HG02852 (cell line): ENCODE measurements at regions not wholly inside any gene's neighbourhood (a gene's known extent, or its start where the extent isn't known, plus 50 kb on each side); places are given as distances from the start of the nearest gene placed in this dataset.

Experiments
- ATAC-seq: cut with Tn5 transposase; IDR thresholded peaks from one replicate; pipeline ENCODE4 v1.9.1; 2021; ENCODE audit warnings: mild to moderate bottlenecking, moderate library complexity; ENCODE audit not compliant: unreplicated experiment

DNA sequence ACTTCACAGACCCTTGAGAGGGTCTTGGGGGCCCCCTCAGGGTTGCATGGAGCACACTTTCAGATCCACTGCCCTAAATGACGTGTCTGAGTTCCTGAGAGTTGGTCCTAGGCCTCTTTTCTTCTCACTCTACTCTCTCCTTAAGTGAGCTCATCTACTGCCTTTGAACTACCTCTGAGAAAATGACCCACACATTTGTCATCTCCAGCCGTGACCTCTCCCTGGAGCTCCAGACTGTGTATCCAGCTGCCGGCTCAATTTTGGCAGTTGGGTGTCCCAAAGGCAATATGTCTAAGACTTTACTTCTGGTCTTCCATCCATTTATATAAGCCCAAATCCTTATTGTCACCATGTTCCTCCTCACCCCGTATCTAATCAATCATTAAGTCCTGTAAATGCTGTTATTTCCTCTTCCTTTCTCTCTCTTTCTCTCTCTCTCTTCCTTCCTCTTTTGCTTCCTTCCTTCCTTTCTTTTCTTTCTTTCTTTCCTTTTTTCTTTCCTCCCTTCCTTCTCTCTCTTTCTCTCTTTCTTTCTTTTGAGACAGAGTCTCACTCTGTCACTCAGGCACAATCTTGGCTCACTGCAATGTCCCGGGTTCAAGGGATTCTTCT lies 51.2 kb upstream of the HSPA9 start:
- no peak for ATAC-seq

DNA sequence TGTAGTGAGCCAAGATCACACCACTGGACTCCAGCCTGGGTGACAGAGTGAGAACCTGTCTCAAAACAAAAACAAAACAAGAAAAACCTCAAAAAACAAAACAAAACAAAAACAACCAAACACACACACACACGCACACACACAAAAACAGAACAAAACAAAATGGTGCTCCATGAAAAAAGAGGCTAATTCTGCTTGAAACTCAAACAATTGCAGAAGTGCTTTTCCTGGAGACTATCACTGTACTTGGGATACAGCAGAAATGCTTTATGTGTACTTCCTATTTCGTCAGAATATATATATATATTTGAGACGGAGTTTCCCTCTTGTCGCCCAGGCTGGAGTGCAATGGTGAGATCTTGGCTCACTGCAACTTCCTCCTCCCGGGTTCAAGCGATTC lies 49.9 kb upstream of the HSPA9 start:
- ATAC-seq: no peak
